IMR-90 (cell line): ENCODE measurements at regions not wholly inside any gene's neighbourhood (a gene's known extent, or its start where the extent isn't known, plus 50 kb on each side); places are given as distances from the start of the nearest gene placed in this dataset.

Experiments used
- ATAC-seq: fragments of 200-7000 bp; cut with Tn5 transposase; 2 replicates; pipeline ENCODE4 v1.9.1; 2020; ENCODE audit warnings: low read depth, mild to moderate bottlenecking, moderate library complexity
- BruUV-seq: library from RNA; stranded (reverse); fragments of 400-500 nt; replicated peaks from 2 replicates; lab custom pipeline; 2021; lab: Mats Ljungman, UMichigan
- CTCF ChIA-PET: fragments of 300-600 bp; formaldehyde crosslinking; extraction: SDS; loops from one replicate; lab custom pipeline; 2021; ENCODE audit warnings: antibody characterized with exemption; lab: Yijun Ruan, JAX
- POLR2A ChIA-PET: fragments of 300-600 bp; sonication (Branson Sonifier 250); formaldehyde crosslinking; loops from one replicate; lab custom pipeline; 2022; ENCODE audit warnings: antibody characterized with exemption; ENCODE audit not compliant: unreplicated experiment; lab: Charles Lee
- DNase-seq: peaks from one replicate; pipeline ENCODE4 v3.0.0; 2013
- H2AFZ ChIP-seq: replicated peaks from 2 replicates; pipeline ENCODE3; 2013; ENCODE audit warnings: low read length, mild to moderate bottlenecking; ENCODE audit not compliant: poor library complexity
- H2AK5ac ChIP-seq: 2 replicates; pipeline ENCODE4 v1.6.1; 2013; ENCODE audit warnings: low read depth, low read length, inconsistent platforms
- H2AK9ac ChIP-seq: replicated peaks from 2 replicates; pipeline ENCODE3; 2013; ENCODE audit warnings: mild to moderate bottlenecking, low read depth, low read length, moderate library complexity; ENCODE audit not compliant: poor library complexity
- H2BK120ac ChIP-seq: 2 replicates; pipeline ENCODE4 v1.6.1; 2013; ENCODE audit warnings: low read depth, low read length, inconsistent platforms
- H2BK15ac ChIP-seq: 3 replicates; pipeline ENCODE4 v1.6.1; 2013; ENCODE audit warnings: low read depth, low read length, inconsistent platforms
- H2BK20ac ChIP-seq: 2 replicates; pipeline ENCODE4 v1.6.1; 2013; ENCODE audit warnings: low read depth, mild to moderate bottlenecking, inconsistent platforms, low read length, moderate library complexity
- H2BK5ac ChIP-seq: 2 replicates; pipeline ENCODE4 v1.6.1; 2013; ENCODE audit warnings: mild to moderate bottlenecking, low read depth, low read length, inconsistent platforms; ENCODE audit not compliant: poor library complexity, severe bottlenecking
- H3K14ac ChIP-seq: replicated peaks from 2 replicates; pipeline ENCODE4 v1.6.1; 2013; ENCODE audit warnings: low read depth, low read length, inconsistent platforms
- H3K18ac ChIP-seq: 2 replicates; pipeline ENCODE4 v1.6.1; 2013; ENCODE audit warnings: low read depth, low read length, control low read depth
- H3K23ac ChIP-seq: 2 replicates; pipeline ENCODE4 v1.6.1; 2013; ENCODE audit warnings: low read depth, low read length, inconsistent platforms
- H3K27ac ChIP-seq: 2 replicates; pipeline ENCODE4 v1.5.1; 2013; ENCODE audit warnings: mild to moderate bottlenecking, control low read depth, low read length; ENCODE audit not compliant: insufficient read depth
- H3K27me3 ChIP-seq: 2 replicates; pipeline ENCODE4 v1.6.1; 2013; ENCODE audit warnings: low read length; ENCODE audit not compliant: control insufficient read depth, insufficient read depth
- H3K36me3 ChIP-seq: 2 replicates; pipeline ENCODE4 v1.6.1; 2013; ENCODE audit warnings: low read length, mixed read lengths; ENCODE audit not compliant: control insufficient read depth, insufficient read depth
- H3K4ac ChIP-seq: 2 replicates; pipeline ENCODE4 v1.6.1; 2013; ENCODE audit warnings: low read depth, low read length, inconsistent platforms
- H3K4me1 ChIP-seq: 2 replicates; pipeline ENCODE4 v1.6.1; 2013; ENCODE audit warnings: low read length, mixed read lengths; ENCODE audit not compliant: control insufficient read depth, insufficient read depth
- H3K4me2 ChIP-seq: 2 replicates; pipeline ENCODE4 v1.6.1; 2013; ENCODE audit warnings: low read depth, mild to moderate bottlenecking, control low read depth, low read length, moderate library complexity
- H3K4me3 ChIP-seq: 2 replicates; pipeline ENCODE4 v1.5.1; 2013; ENCODE audit warnings: low read depth, mild to moderate bottlenecking, control low read depth, low read length, moderate library complexity; ENCODE audit not compliant: insufficient read depth
- H3K56ac ChIP-seq: 2 replicates; pipeline ENCODE4 v1.6.1; 2013; ENCODE audit warnings: low read length, inconsistent platforms; ENCODE audit not compliant: insufficient read depth; ENCODE audit errors: extremely low read depth
- H3K79me1 ChIP-seq, 2 experiments: 2 replicates each; pipeline ENCODE4 v1.6.1; 2013; ENCODE audit warnings: low read length in 2 of 2, inconsistent platforms in 1 of 2, low read depth in 1 of 2
- H3K9ac ChIP-seq: 2 replicates; pipeline ENCODE4 v1.6.1; 2013; ENCODE audit warnings: low read depth, low read length, control low read depth
- H3K9me1 ChIP-seq: 2 replicates; pipeline ENCODE4 v1.6.1; 2013; ENCODE audit warnings: low read length, inconsistent platforms; ENCODE audit not compliant: insufficient read depth
- H3K9me3 ChIP-seq: 2 replicates; pipeline ENCODE4 v1.6.1; 2013; ENCODE audit warnings: low read length; ENCODE audit not compliant: control insufficient read depth, insufficient read depth
- H4K20me1 ChIP-seq: 2 replicates; pipeline ENCODE4 v1.6.1; 2013; ENCODE audit warnings: low read length, inconsistent platforms; ENCODE audit not compliant: insufficient read depth
- H4K5ac ChIP-seq: 2 replicates; pipeline ENCODE4 v1.6.1; 2013; ENCODE audit warnings: mild to moderate bottlenecking, low read depth, low read length, control low read depth
- H4K8ac ChIP-seq, 2 experiments: 2 replicates each; pipeline ENCODE4 v1.6.1; 2013; ENCODE audit warnings: low read depth in 2 of 2, low read length in 2 of 2, control low read depth in 1 of 2, inconsistent platforms in 1 of 2
- H4K91ac ChIP-seq: 2 replicates; pipeline ENCODE4 v1.6.1; 2013; ENCODE audit warnings: low read depth, low read length, inconsistent platforms; ENCODE audit not compliant: insufficient read depth
- BHLHE40 ChIP-seq: fragments of 150-350 bp; IDR thresholded peaks from 2 replicates; pipeline ENCODE4 v1.6.1; 2016; ENCODE audit warnings: mild to moderate bottlenecking, low read depth, low read length
- CEBPB ChIP-seq: IDR thresholded peaks from 2 replicates; pipeline ENCODE4 v1.6.1; 2012; ENCODE audit warnings: low read depth, low read length, improper control_type of control experiment
- CHD1 ChIP-seq: IDR thresholded peaks from 2 replicates; pipeline ENCODE4 v1.6.1; 2012; ENCODE audit warnings: low read depth, low read length, improper control_type of control experiment
- CTCF ChIP-seq: conservative IDR thresholded peaks from 2 replicates; pipeline ENCODE4 v1.5.1; 2012; ENCODE audit warnings: mild to moderate bottlenecking, low read depth, low read length, improper control_type of control experiment
- ELK1 ChIP-seq: fragments of 150-350 bp; IDR thresholded peaks from 2 replicates; pipeline ENCODE4 v1.6.1; 2016; ENCODE audit warnings: low read depth, mild to moderate bottlenecking, low read length, moderate library complexity, borderline replicate concordance
- FOS ChIP-seq: fragments of 150-350 bp; IDR thresholded peaks from 2 replicates; pipeline ENCODE4 v1.6.1; 2016; ENCODE audit warnings: low read depth, low read length
- MAFK ChIP-seq: IDR thresholded peaks from 2 replicates; pipeline ENCODE4 v1.6.1; 2012; ENCODE audit warnings: low read depth, low read length, improper control_type of control experiment
- MAZ ChIP-seq: IDR thresholded peaks from 2 replicates; pipeline ENCODE4 v1.6.1; 2012; ENCODE audit warnings: low read depth, mild to moderate bottlenecking, low read length, improper control_type of control experiment, moderate library complexity, borderline replicate concordance
- MXI1 ChIP-seq: IDR thresholded peaks from 2 replicates; pipeline ENCODE4 v1.6.1; 2012; ENCODE audit warnings: low read depth, mild to moderate bottlenecking, low read length, moderate library complexity, borderline replicate concordance
- NFE2L2 ChIP-seq: fragments of 150-350 bp; IDR thresholded peaks from 2 replicates; pipeline ENCODE4 v1.6.1; 2016; ENCODE audit warnings: low read depth, mild to moderate bottlenecking, low read length
- RAD21 ChIP-seq: IDR thresholded peaks from 2 replicates; pipeline ENCODE4 v1.6.1; 2012; ENCODE audit warnings: low read length, improper control_type of control experiment
- RFX5 ChIP-seq: IDR thresholded peaks from 2 replicates; pipeline ENCODE4 v1.8.0; 2012; ENCODE audit warnings: low read depth, mild to moderate bottlenecking, low read length, moderate library complexity
- SMC3 ChIP-seq: fragments of 150-350 bp; IDR thresholded peaks from 2 replicates; pipeline ENCODE4 v1.6.1; 2016; ENCODE audit warnings: low read depth, mild to moderate bottlenecking, antibody characterized with exemption, low read length, moderate library complexity
- USF2 ChIP-seq: fragments of 150-350 bp; IDR thresholded peaks from 2 replicates; pipeline ENCODE4 v1.6.1; 2017; ENCODE audit warnings: mild to moderate bottlenecking, antibody characterized with exemption, low read length, low read depth
- WGBS, 2 experiments: methylation state at CpG; one replicate each; pipeline versions ENCODE4 v1.1.5 to v1.1.7; 2013; ENCODE audit warnings: missing lambda C conversion rate in 2 of 2; ENCODE audit not compliant: insufficient read length in 1 of 2; ENCODE audit errors: extremely low coverage in 2 of 2; 5-methylcytosine and 5-hydroxymethylcytosine counted together
- dilution Hi-C: fragments of 300-500 bp; cut with HindIII; formaldehyde crosslinking; loops from one replicate; pipeline ENCODE4 v1.14.3; 2018; ENCODE audit warnings: low sequenced_read_pairs; ENCODE audit not compliant: unreplicated experiment
- in situ Hi-C: fragments of 300-500 bp; cut with MboI; formaldehyde crosslinking; loops from 3 replicates; pipeline ENCODE4 v1.14.3; 2019; ENCODE audit warnings: low sequenced_read_pairs, inconsistent platforms, mixed read lengths
- intact Hi-C: fragments of 100-400 bp; cut with micrococcal nuclease; formaldehyde crosslinking; loops from 2 replicates; pipeline ENCODE4 v1.10.0; 2022

GRCh38 chr1:229950020-229950419, 117.0 kb upstream of the GALNT2 start:
- H3K56ac ChIP-seq, result no peak overlapping the region
- no peaks in the 10 kb centered on the region for H3K79me1 ChIP-seq
- H4K91ac ChIP-seq, result no peak overlapping the region
- no peak overlapping the region for H2BK20ac ChIP-seq
- H2AK9ac ChIP-seq, result no peak overlapping the region
- no peak for DNase-seq
- POLR2A ChIA-PET, result no interaction called here
- H3K27ac ChIP-seq, result no peak overlapping the region
- no peak overlapping the region for H3K23ac ChIP-seq
- H3K18ac ChIP-seq, result no peak overlapping the region
- H2BK120ac ChIP-seq, result no peak overlapping the region
- no peak overlapping the region for H2AK5ac ChIP-seq
- intact Hi-C loops, result no loop called here
- H3K9me1 ChIP-seq, result no peaks in the 10 kb centered on the region
- no peak overlapping the region for H4K5ac ChIP-seq
- H3K36me3 ChIP-seq, result no peaks in the 10 kb centered on the region
- ATAC-seq, result no peak
- CTCF ChIA-PET, result no interaction called here
- no peak overlapping the region for H3K9ac ChIP-seq
- in situ Hi-C loops, result no loop called here
- H3K4me1 ChIP-seq, result no peaks in the 10 kb centered on the region
- H2BK5ac ChIP-seq, result no peak overlapping the region
- no peak overlapping the region for H3K14ac ChIP-seq
- no peak overlapping the region for H2BK15ac ChIP-seq
- no peaks in the 10 kb centered on the region for H3K27me3 ChIP-seq
- H3K9me3 ChIP-seq, result no peaks in the 10 kb centered on the region
- no peaks in the 10 kb centered on the region for H4K20me1 ChIP-seq
- no peak overlapping the region for H3K4ac ChIP-seq
- TF ChIP-seq ELK1 (no peak), CEBPB (no peak), RAD21 (no peak), RFX5 (no peak), MAZ (no peak), USF2 (no peak), MXI1 (no peak), FOS (no peak), BHLHE40 (no peak), CTCF (no peak), MAFK (no peak), NFE2L2 (no peak), SMC3 (no peak), CHD1 (no peak)
- H4K8ac ChIP-seq, result no peak overlapping the region
- no peak overlapping the region for H3K4me2 ChIP-seq
- WGBS, 2 experiments, result no CpG with 5 or more reads among the region's 5 CpGs
- no peak overlapping the region for H3K4me3 ChIP-seq
- dilution Hi-C loops, result no loop called here
- no TSS peak for BruUV-seq
- H2AFZ ChIP-seq, result no peak overlapping the region
